ENCODE measurements at regions not wholly inside any gene's neighbourhood (a gene's known extent, or its start where the extent isn't known, plus 50 kb on each side); places are given as distances from the start of the nearest gene placed in this dataset.

- TF ChIP-seq POLR3G (IDR thresholded peaks at IDR 0.05; ENCODE audit: extremely low read depth, insufficient read length, insufficient replicate concordance): no peak
- TF ChIP-seq CHD2 (IDR thresholded peaks at IDR 0.05; ENCODE audit: low read depth, low read length): no peak
- no peak for TF ChIP-seq CHCHD3 (CRISPR knock-in tag; IDR thresholded peaks at IDR 0.05)
- TF ChIP-seq CEBPB (tag; IDR thresholded peaks at IDR 0.05): no peak
- TF ChIP-seq PKNOX1 (IDR thresholded peaks at IDR 0.05): no peak
Observed at GRCh38 chr6:167426084-167426483, 101.2 kb downstream of the TTLL2 start (continued).

- no peak overlapping the region for H3K27ac ChIP-seq (ENCODE audit: extremely low read depth, low read depth, low read length)
- H2AFZ ChIP-seq (ENCODE audit: low read depth, low read length): no peak overlapping the region
- peaks cover 0 to 5% of the 10 kb centered on the region in 2 experiments; a peak in 2 of 5 replicates for H3K27me3 ChIP-seq (ENCODE audit: control insufficient read depth in 2 of 2, insufficient read depth in 2 of 2, low read length in 2 of 2)
- in situ Hi-C loops (cut with MboI): no loop called here
- no peaks in the 10 kb centered on the region for H3K79me2 ChIP-seq (ENCODE audit: control insufficient read depth, insufficient read depth, low read length)
- H3K36me3 ChIP-seq (ENCODE audit: control insufficient read depth, insufficient read depth, low read length): no peaks in the 10 kb centered on the region
- ATAC-seq (no peak), DNase-seq (ENCODE audit: extremely low read depth in 1 of 4, low spot score in 3 of 4) (no peak), FAIRE-seq (no peak)
- H3K4me1 ChIP-seq (replicated peaks in 1 of 2; ENCODE audit: control insufficient read depth in 2 of 2, insufficient read depth in 2 of 2, low read length in 2 of 2): peaks cover 0 to 6% of the 10 kb centered on the region in 2 experiments; a peak in 2 of 5 replicates
- no peak overlapping the region for H3K4me3 ChIP-seq
- intact Hi-C loops (cut with micrococcal nuclease): no loop called here
- H3K4me2 ChIP-seq (ENCODE audit: insufficient read depth, low read length): no peak overlapping the region
- no peaks in the 10 kb centered on the region for H3K9me3 ChIP-seq (replicated peaks; ENCODE audit: control insufficient read depth, insufficient read depth, low read depth, low read length)
- no peak overlapping the region for H3K9ac ChIP-seq (ENCODE audit: insufficient read depth in 1 of 2, low read depth in 2 of 2, low read length in 2 of 2)
- H3K9me1 ChIP-seq (ENCODE audit: control insufficient read depth, insufficient read depth, low read length): no peaks in the 10 kb centered on the region
- H4K20me1 ChIP-seq (replicated peaks; ENCODE audit: control insufficient read depth, insufficient read depth, low read length): no peaks in the 10 kb centered on the region; the same call in 1 of the 2 replicates
- CTCF ChIA-PET (ENCODE audit: low intra/inter-chr PET ratio): no interaction called here
- 0% methylated on average over 5 of the region's 5 CpGs for WGBS (ENCODE audit: insufficient coverage, low coverage, missing lambda C conversion rate)
- POLR2A ChIA-PET: interaction anchor here (0.5 kb wide), 1 partner anchor 20 kb away, joined by 3 read pairs; no protein-coding TSS in a partner anchor
- no TSS peak for BruUV-seq (replicated peaks)
- TF ChIP-seq ZNF263 (CRISPR knock-in tag; IDR thresholded peaks at IDR 0.05; ENCODE audit: borderline replicate concordance): no peak
- no peak for TF ChIP-seq TCF15 (CRISPR knock-in tag; IDR thresholded peaks at IDR 0.05)
- no peak for TF ChIP-seq CHD7 (IDR thresholded peaks at IDR 0.05; ENCODE audit: low read depth, low read length)
- TF ChIP-seq POU5F1 (IDR thresholded peaks at IDR 0.05; ENCODE audit: borderline replicate concordance, low read depth, low read length, partially characterized antibody): no peak
- no peak for TF ChIP-seq SMARCA4 (IDR thresholded peaks at IDR 0.05)
Observed at GRCh38 chr6:167426651-167427050, 101.8 kb downstream of the TTLL2 start.
